ENCODE measurements at regions not wholly inside any gene's neighbourhood (a gene's known extent, or its start where the extent isn't known, plus 50 kb on each side); places are given as distances from the start of the nearest gene placed in this dataset.

- no peak for TF ChIP-seq CTCF (IDR thresholded peaks at IDR 0.05; ENCODE audit: insufficient read depth, low read length)
- no peak for TF ChIP-seq GABPA (IDR thresholded peaks at IDR 0.05; ENCODE audit: low read depth)
- TF ChIP-seq REST (IDR thresholded peaks at IDR 0.05; ENCODE audit: insufficient replicate concordance, low read depth), result no peak
- no peak for TF ChIP-seq POLR2AphosphoS5 (IDR thresholded peaks at IDR 0.05; ENCODE audit: low read depth)
- TF ChIP-seq SPI1 (IDR thresholded peaks at IDR 0.05; ENCODE audit: borderline replicate concordance, low read depth), result no peak
These were observed 335.0 kb upstream of the NT5C1B start for GRCh38 chr2:18924386-18924785.
